HepG2 (cell line): ENCODE measurements at regions not wholly inside any gene's neighbourhood (a gene's known extent, or its start where the extent isn't known, plus 50 kb on each side); places are given as distances from the start of the nearest gene placed in this dataset.
A peak's percentile ranks its signal among the peaks of the same experiment; 100 is the strongest.

ENCODE experiments used
- AKAP8 ChIP-seq: sonication (generic); formaldehyde crosslinking; IDR thresholded peaks from 2 replicates; pipeline ENCODE4 v1.5.1; 2020; ENCODE audit warnings: mild to moderate bottlenecking, missing genetic modification reagents
- KDM3A ChIP-seq: IDR thresholded peaks from 2 replicates; pipeline ENCODE4 v1.6.1; 2018; ENCODE audit warnings: low read depth, missing compliant biosample characterization
- MZF1 ChIP-seq: sonication (generic); formaldehyde crosslinking; IDR thresholded peaks from 2 replicates; pipeline ENCODE4 v1.8.1; 2023; ENCODE audit warnings: mild to moderate bottlenecking, missing genetic modification reagents, borderline replicate concordance
- NONO ChIP-seq, 2 experiments: fragments of 450-650 bp in 1 of 2; sonication (generic) in 1 of 2; formaldehyde crosslinking in 1 of 2; IDR thresholded peaks in 1 of 2; conservative IDR thresholded peaks in 1 of 2; 2 replicates each; pipeline versions ENCODE4 v1.6.1 to v1.8.0; 2017 to 2022; ENCODE audit warnings: mild to moderate bottlenecking in 1 of 2, missing genetic modification reagents in 1 of 2, moderate library complexity in 1 of 2
- NR2F1 ChIP-seq, 2 experiments: fragments of 450-650 bp in 1 of 2; formaldehyde crosslinking in 1 of 2; IDR thresholded peaks; 2 replicates each; pipeline versions ENCODE4 v1.5.0 to v1.6.1; 2016 to 2020; ENCODE audit warnings: mild to moderate bottlenecking in 1 of 2, missing compliant biosample characterization in 1 of 2, missing genetic modification reagents in 1 of 2, moderate library complexity in 1 of 2
- PHB2 ChIP-seq: fragments of 450-650 bp; IDR thresholded peaks from 2 replicates; pipeline ENCODE4 v1.6.1; 2018; ENCODE audit not compliant: partially characterized antibody
- POLR2A ChIP-seq, 2 experiments: IDR thresholded peaks; 2 replicates each; pipeline ENCODE4 v1.6.1; 2011; ENCODE audit warnings: low read depth in 2 of 2, low read length in 2 of 2, mild to moderate bottlenecking in 1 of 2, moderate library complexity in 1 of 2; ENCODE audit not compliant: insufficient read depth in 1 of 2
- RAD21 ChIP-seq: fragments of 450-650 bp; formaldehyde crosslinking; IDR thresholded peaks from 2 replicates; pipeline ENCODE4 v1.5.0; 2020; ENCODE audit warnings: mild to moderate bottlenecking
- RARA ChIP-seq: IDR thresholded peaks from 2 replicates; pipeline ENCODE4 v1.6.1; 2016; ENCODE audit warnings: missing genetic modification reagents, missing compliant biosample characterization
- RBM22 ChIP-seq: fragments of 200-400 bp; formaldehyde crosslinking; optimal IDR thresholded peaks from 2 replicates; pipeline ENCODE3; 2017; ENCODE audit warnings: mild to moderate bottlenecking, low read length, moderate library complexity
- RCOR2 ChIP-seq: IDR thresholded peaks from 2 replicates; pipeline ENCODE4 v1.6.1; 2016; ENCODE audit warnings: missing biosample characterization, missing genetic modification reagents
- RFX3 ChIP-seq: IDR thresholded peaks from 2 replicates; pipeline ENCODE4 v1.6.1; 2016; ENCODE audit warnings: missing biosample characterization, missing genetic modification reagents
- SMAD1 ChIP-seq: sonication (generic); formaldehyde crosslinking; IDR thresholded peaks from 2 replicates; pipeline ENCODE4 v1.4.0; 2020; ENCODE audit warnings: missing genetic modification reagents, low read depth, mild to moderate bottlenecking, borderline replicate concordance
- SMARCC2 ChIP-seq: fragments of 450-650 bp; IDR thresholded peaks from 2 replicates; pipeline ENCODE4 v1.6.1; 2017; ENCODE audit warnings: antibody characterized with exemption, mild to moderate bottlenecking
- ZBTB33 ChIP-seq: sonication (generic); formaldehyde crosslinking; IDR thresholded peaks from 2 replicates; pipeline ENCODE4 v1.4.0; 2020; ENCODE audit warnings: missing genetic modification reagents
- ZFP90 ChIP-seq: sonication (generic); formaldehyde crosslinking; IDR thresholded peaks from 2 replicates; pipeline ENCODE4 v1.8.0; 2022; ENCODE audit warnings: missing genetic modification reagents, mild to moderate bottlenecking, inconsistent platforms, borderline replicate concordance
- ZNF317 ChIP-seq: sonication (generic); formaldehyde crosslinking; IDR thresholded peaks from 2 replicates; pipeline ENCODE4 v1.5.0; 2020; ENCODE audit warnings: mild to moderate bottlenecking, missing genetic modification reagents
- ZNF414 ChIP-seq: sonication (generic); formaldehyde crosslinking; IDR thresholded peaks from 2 replicates; pipeline ENCODE4 v1.5.0; 2020; ENCODE audit warnings: missing genetic modification reagents
- ZNF530 ChIP-seq: sonication (generic); formaldehyde crosslinking; IDR thresholded peaks from 2 replicates; pipeline ENCODE4 v1.5.0; 2020; ENCODE audit warnings: low read depth, mild to moderate bottlenecking, missing genetic modification reagents
- ZNF747 ChIP-seq: sonication (generic); formaldehyde crosslinking; IDR thresholded peaks from 2 replicates; pipeline ENCODE4 v1.8.1; 2023; ENCODE audit warnings: missing genetic modification reagents, mild to moderate bottlenecking, borderline replicate concordance
- ZNF775 ChIP-seq: sonication (generic); formaldehyde crosslinking; IDR thresholded peaks from 2 replicates; pipeline ENCODE4 v1.4.0; 2020; ENCODE audit warnings: missing genetic modification reagents, mild to moderate bottlenecking, moderate library complexity, borderline replicate concordance
- ZNF782 ChIP-seq: sonication (generic); formaldehyde crosslinking; IDR thresholded peaks from 2 replicates; pipeline ENCODE4 v1.4.0; 2020; ENCODE audit warnings: missing genetic modification reagents, mild to moderate bottlenecking, borderline replicate concordance
- ZSCAN20 ChIP-seq: sonication (generic); formaldehyde crosslinking; IDR thresholded peaks from 2 replicates; pipeline ENCODE4 v1.4.0; 2020; ENCODE audit warnings: missing genetic modification reagents, mild to moderate bottlenecking, borderline replicate concordance
- TF ChIP-seq, protein P1 (sequence below): sonication (generic); formaldehyde crosslinking; IDR thresholded peaks from 2 replicates; pipeline ENCODE4 v1.4.0; 2020; ENCODE audit warnings: mild to moderate bottlenecking, low read depth, missing genetic modification reagents
- TF ChIP-seq, protein P2 (sequence below): IDR thresholded peaks from 2 replicates; pipeline ENCODE4 v1.6.1; 2016; ENCODE audit warnings: mild to moderate bottlenecking
- TF ChIP-seq, protein P3 (sequence below): sonication (generic); formaldehyde crosslinking; IDR thresholded peaks from 2 replicates; pipeline ENCODE4 v1.4.0; 2020; ENCODE audit warnings: missing genetic modification reagents

- TF ChIP-seq ZNF747 (CRISPR knock-in tag) (no peak; the same call in none of the 2 replicates), ZNF775 (CRISPR knock-in tag) (peak; percentile 95), POLR2A (IDR thresholded peaks at IDR 0.05; ENCODE audit: insufficient read depth in 1 of 2, low read depth in 2 of 2, low read length in 2 of 2) (no peak), RBM22 (peak; percentile 61), PHB2 (no peak), RARA (peak; percentile 92), ZFP90 (CRISPR knock-in tag) (0 out of 2 replicates have a peak, but pooled peaks have one; percentile 58), SMARCC2 (no peak), ZSCAN20 (no peak), NONO (IDR thresholded peaks at IDR 0.05) (no peak), NONO (CRISPR knock-in tag; conservative IDR thresholded peaks at IDR 0.05) (peak; percentile 95), KDM3A (CRISPR knock-in tag) (peak; percentile 87), MZF1 (no peak), ZNF782 (peak; percentile 80; the same call in 1 of the 2 replicates), ZNF317 (CRISPR knock-in tag) (peak; percentile 94), ZBTB33 (CRISPR knock-in tag) (peak; percentile 83), RCOR2 (CRISPR knock-in tag) (peak; percentile 100), ZNF414 (CRISPR knock-in tag) (peak; percentile 90), RAD21 (CRISPR knock-in tag) (peak; percentile 36; the same call in 1 of the 2 replicates), AKAP8 (CRISPR knock-in tag) (no peak; the same call in 1 of the 2 replicates), RFX3 (CRISPR knock-in tag) (no peak), SMAD1 (CRISPR knock-in tag) (peak; percentile 27; the same call in 1 of the 2 replicates), NR2F1 (CRISPR knock-in tag; IDR thresholded peaks at IDR 0.05) (peak in 1 of 2 experiments; percentile 54; a peak in 3 of 4 replicates), ZNF530 (CRISPR knock-in tag) (no peak)
- TF ChIP-seq, protein P1, sequence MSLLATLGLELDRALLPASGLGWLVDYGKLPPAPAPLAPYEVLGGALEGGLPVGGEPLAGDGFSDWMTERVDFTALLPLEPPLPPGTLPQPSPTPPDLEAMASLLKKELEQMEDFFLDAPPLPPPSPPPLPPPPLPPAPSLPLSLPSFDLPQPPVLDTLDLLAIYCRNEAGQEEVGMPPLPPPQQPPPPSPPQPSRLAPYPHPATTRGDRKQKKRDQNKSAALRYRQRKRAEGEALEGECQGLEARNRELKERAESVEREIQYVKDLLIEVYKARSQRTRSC (CRISPR knock-in tag) = peak; percentile 85; the same call in 1 of the 2 replicates
- TF ChIP-seq, protein P2, sequence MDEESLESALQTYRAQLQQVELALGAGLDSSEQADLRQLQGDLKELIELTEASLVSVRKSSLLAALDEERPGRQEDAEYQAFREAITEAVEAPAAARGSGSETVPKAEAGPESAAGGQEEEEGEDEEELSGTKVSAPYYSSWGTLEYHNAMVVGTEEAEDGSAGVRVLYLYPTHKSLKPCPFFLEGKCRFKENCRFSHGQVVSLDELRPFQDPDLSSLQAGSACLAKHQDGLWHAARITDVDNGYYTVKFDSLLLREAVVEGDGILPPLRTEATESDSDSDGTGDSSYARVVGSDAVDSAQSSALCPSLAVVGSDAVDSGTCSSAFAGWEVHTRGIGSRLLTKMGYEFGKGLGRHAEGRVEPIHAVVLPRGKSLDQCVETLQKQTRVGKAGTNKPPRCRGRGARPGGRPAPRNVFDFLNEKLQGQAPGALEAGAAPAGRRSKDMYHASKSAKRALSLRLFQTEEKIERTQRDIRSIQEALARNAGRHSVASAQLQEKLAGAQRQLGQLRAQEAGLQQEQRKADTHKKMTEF (CRISPR knock-in tag) = peak; percentile 98
- TF ChIP-seq, protein P3, sequence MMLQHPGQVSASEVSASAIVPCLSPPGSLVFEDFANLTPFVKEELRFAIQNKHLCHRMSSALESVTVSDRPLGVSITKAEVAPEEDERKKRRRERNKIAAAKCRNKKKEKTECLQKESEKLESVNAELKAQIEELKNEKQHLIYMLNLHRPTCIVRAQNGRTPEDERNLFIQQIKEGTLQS (CRISPR knock-in tag) = peak; percentile 45; the same call in 1 of the 2 replicates
These were observed 157.5 kb downstream of the NUP210 start (continued) for GRCh38 chr3:13262493-13263211.
